ENCODE measurements at regions not wholly inside any gene's neighbourhood (a gene's known extent, or its start where the extent isn't known, plus 50 kb on each side); places are given as distances from the start of the nearest gene placed in this dataset.

- WGBS, 3 donors = 3 to 8% (median 3%) methylated on average over 1 of the region's 1 CpG
- H3K4me3 ChIP-seq = no peak overlapping the region
- H3K27ac ChIP-seq = no peak overlapping the region
- intact Hi-C loops (cut with DNase I) = no loop called here
- H3K36me3 ChIP-seq = no peaks in the 10 kb centered on the region
- TF ChIP-seq EP300 (IDR thresholded peaks at IDR 0.05) (no peak), POLR2A (IDR thresholded peaks at IDR 0.05) (no peak)
- TF ChIP-seq, protein P1, sequence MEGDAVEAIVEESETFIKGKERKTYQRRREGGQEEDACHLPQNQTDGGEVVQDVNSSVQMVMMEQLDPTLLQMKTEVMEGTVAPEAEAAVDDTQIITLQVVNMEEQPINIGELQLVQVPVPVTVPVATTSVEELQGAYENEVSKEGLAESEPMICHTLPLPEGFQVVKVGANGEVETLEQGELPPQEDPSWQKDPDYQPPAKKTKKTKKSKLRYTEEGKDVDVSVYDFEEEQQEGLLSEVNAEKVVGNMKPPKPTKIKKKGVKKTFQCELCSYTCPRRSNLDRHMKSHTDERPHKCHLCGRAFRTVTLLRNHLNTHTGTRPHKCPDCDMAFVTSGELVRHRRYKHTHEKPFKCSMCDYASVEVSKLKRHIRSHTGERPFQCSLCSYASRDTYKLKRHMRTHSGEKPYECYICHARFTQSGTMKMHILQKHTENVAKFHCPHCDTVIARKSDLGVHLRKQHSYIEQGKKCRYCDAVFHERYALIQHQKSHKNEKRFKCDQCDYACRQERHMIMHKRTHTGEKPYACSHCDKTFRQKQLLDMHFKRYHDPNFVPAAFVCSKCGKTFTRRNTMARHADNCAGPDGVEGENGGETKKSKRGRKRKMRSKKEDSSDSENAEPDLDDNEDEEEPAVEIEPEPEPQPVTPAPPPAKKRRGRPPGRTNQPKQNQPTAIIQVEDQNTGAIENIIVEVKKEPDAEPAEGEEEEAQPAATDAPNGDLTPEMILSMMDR (IDR thresholded peaks at IDR 0.05) = no peak
- no peaks in the 10 kb centered on the region for H3K4me1 ChIP-seq (ENCODE audit: insufficient read depth)
- H3K27me3 ChIP-seq = no peaks in the 10 kb centered on the region
- DNase-seq = no peak
- no peaks in the 10 kb centered on the region for H3K9me3 ChIP-seq
Measured at GRCh38 chr13:57970404-57970803, 338.9 kb downstream of the PCDH17 start.

- intact Hi-C loops (cut with DNase I) = no loop called here
- no peaks in the 10 kb centered on the region for H3K9me3 ChIP-seq
- TF ChIP-seq, protein P1 (IDR thresholded peaks at IDR 0.05) = no peak
- TF ChIP-seq POLR2A (IDR thresholded peaks at IDR 0.05) (no peak), EP300 (IDR thresholded peaks at IDR 0.05) (no peak)
Measured at GRCh38 chr13:57982782-57983181, 351.2 kb downstream of the PCDH17 start.

GRCh38 chr13:57988276-57988675, 356.7 kb downstream of the PCDH17 start:
- WGBS, 3 donors = 55 to 58% (median 58%) methylated on average over 2 of the region's 2 CpGs

More at GRCh38 chr13:57982782-57983181, 351.2 kb downstream of the PCDH17 start:
- Histone ChIP-seq H3K27me3 (no peaks in the 10 kb centered on the region), H3K27ac (no peak overlapping the region), H3K4me3 (no peak overlapping the region), H3K36me3 (no peaks in the 10 kb centered on the region), H3K4me1 (ENCODE audit: insufficient read depth) (no peaks in the 10 kb centered on the region)
- DNase-seq = no peak

GRCh38 chr13:57991041-57991440, 359.5 kb downstream of the PCDH17 start:
- Histone ChIP-seq H3K4me3 (no peak overlapping the region), H3K4me1 (ENCODE audit: insufficient read depth) (no peaks in the 10 kb centered on the region), H3K36me3 (no peaks in the 10 kb centered on the region), H3K27ac (no peak overlapping the region), H3K9me3 (no peaks in the 10 kb centered on the region), H3K27me3 (no peaks in the 10 kb centered on the region)
- TF ChIP-seq, protein P1 (IDR thresholded peaks at IDR 0.05) = no peak
- TF ChIP-seq EP300 (IDR thresholded peaks at IDR 0.05) = no peak
- TF ChIP-seq POLR2A (IDR thresholded peaks at IDR 0.05) = no peak
- no peak for DNase-seq
- 62 to 67% (median 66%) methylated on average over 5 of the region's 5 CpGs for WGBS, 3 donors
- intact Hi-C loops (cut with DNase I) = no loop called here

More at GRCh38 chr13:57988276-57988675, 356.7 kb downstream of the PCDH17 start:
- intact Hi-C loops (cut with DNase I) = no loop called here
- Histone ChIP-seq H3K27ac (no peak overlapping the region), H3K27me3 (no peaks in the 10 kb centered on the region), H3K4me3 (no peak overlapping the region), H3K4me1 (ENCODE audit: insufficient read depth) (no peaks in the 10 kb centered on the region), H3K36me3 (no peaks in the 10 kb centered on the region), H3K9me3 (no peaks in the 10 kb centered on the region)
- DNase-seq = no peak
- TF ChIP-seq, protein P1 (IDR thresholded peaks at IDR 0.05) = no peak
- TF ChIP-seq POLR2A (IDR thresholded peaks at IDR 0.05) (no peak), EP300 (IDR thresholded peaks at IDR 0.05) (no peak)
